ENCODE measurements at regions not wholly inside any gene's neighbourhood (a gene's known extent, or its start where the extent isn't known, plus 50 kb on each side); places are given as distances from the start of the nearest gene placed in this dataset.

DNA sequence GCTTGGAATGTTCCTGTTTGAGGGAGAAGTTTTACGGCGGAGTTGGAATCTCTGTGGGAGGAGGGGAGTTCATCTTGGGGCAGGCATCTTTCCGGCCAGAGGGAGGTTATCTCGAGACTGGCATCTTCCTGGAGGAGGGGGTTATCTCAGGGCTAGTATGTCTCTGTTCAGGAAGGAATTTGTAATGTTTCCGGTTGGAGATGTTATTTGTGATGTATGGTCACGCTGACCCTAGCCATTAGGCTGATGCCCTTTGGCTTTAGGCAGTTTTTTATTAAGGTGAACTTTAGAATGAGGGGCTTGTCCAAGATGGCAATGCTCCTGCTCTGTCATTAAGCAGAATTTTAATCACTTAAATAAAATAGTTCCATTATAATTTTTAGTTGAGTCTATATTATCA lies 449.7 kb downstream of the PCDH10 start:
- TF ChIP-seq POLR2A (IDR thresholded peaks at IDR 0.05; ENCODE audit: low read length): no peak
- TF ChIP-seq GATA1 (IDR thresholded peaks at IDR 0.05; ENCODE audit: low read depth, low read length): no peak
